ENCODE measurements at regions not wholly inside any gene's neighbourhood (a gene's known extent, or its start where the extent isn't known, plus 50 kb on each side); places are given as distances from the start of the nearest gene placed in this dataset.

- TF ChIP-seq CTCF (IDR thresholded peaks at IDR 0.05), result no peak
- TF ChIP-seq POLR2A (IDR thresholded peaks at IDR 0.05), result no peak
Observed at GRCh38 chr6:105757512-105758200, 328.5 kb upstream of the PRDM1 start.
